Stimulated activated CD4-positive, alpha-beta T cell treated with anti-CD3 and anti-CD28 coated beads, TNF-alpha, amount 100 ng/mL, for 1 hour (primary cell): ENCODE measurements at regions not wholly inside any gene's neighbourhood (a gene's known extent, or its start where the extent isn't known, plus 50 kb on each side); places are given as distances from the start of the nearest gene placed in this dataset.
"Not testable (repeated sequence)": the region's sequence is repeated elsewhere in the genome, so short reads cannot be mapped to it uniquely, and the experiment has no call there.

Source experiments
- DNase-seq, 3 donors: peaks; one replicate each; pipeline ENCODE4 v3.0.0-alpha.2; 2020; ENCODE audit warnings: low read depth in 3 of 3, low spot score in 1 of 3

GRCh38 chr21:10366210-10366609 is 155.2 kb upstream of the TPTE start:
- not testable (repeated sequence) for DNase-seq

GRCh38 chr21:10367586-10367985 is 153.8 kb upstream of the TPTE start:
- not testable (repeated sequence) for DNase-seq

- not testable (repeated sequence) for DNase-seq
Observed at GRCh38 chr21:10368323-10368798, 153.0 kb upstream of the TPTE start.

GRCh38 chr21:10369289-10369688 is 152.1 kb upstream of the TPTE start:
- DNase-seq, result not testable (repeated sequence)

GRCh38 chr21:10377758-10378157 is 143.6 kb upstream of the TPTE start:
- DNase-seq, result not testable (repeated sequence)

- not testable (repeated sequence) for DNase-seq
Observed at GRCh38 chr21:10379816-10380215, 141.6 kb upstream of the TPTE start.

GRCh38 chr21:10381687-10382060 is 139.7 kb upstream of the TPTE start:
- DNase-seq, result not testable (repeated sequence)

GRCh38 chr21:10382135-10382534 is 139.2 kb upstream of the TPTE start:
- not testable (repeated sequence) for DNase-seq

- not testable (repeated sequence) for DNase-seq
Observed at GRCh38 chr21:10382580-10382979, 138.8 kb upstream of the TPTE start.

- not testable (repeated sequence) for DNase-seq
Observed at GRCh38 chr21:10383571-10383970, 137.8 kb upstream of the TPTE start.

GRCh38 chr21:10384304-10384861 is 137.0 kb upstream of the TPTE start:
- not testable (repeated sequence) for DNase-seq

GRCh38 chr21:10385202-10385601 is 136.2 kb upstream of the TPTE start:
- DNase-seq, result not testable (repeated sequence)

GRCh38 chr21:10385898-10386527 is 135.4 kb upstream of the TPTE start:
- not testable (repeated sequence) for DNase-seq

- DNase-seq, result not testable (repeated sequence)
Observed at GRCh38 chr21:10387692-10388450, 133.5 kb upstream of the TPTE start.

GRCh38 chr21:10388625-10389024 is 132.8 kb upstream of the TPTE start:
- not testable (repeated sequence) for DNase-seq

- not testable (repeated sequence) for DNase-seq
Observed at GRCh38 chr21:10392301-10392700, 129.1 kb upstream of the TPTE start.

GRCh38 chr21:10395963-10396362 is 125.4 kb upstream of the TPTE start:
- DNase-seq, result not testable (repeated sequence)

- not testable (repeated sequence) for DNase-seq
Observed at GRCh38 chr21:10397495-10397915, 123.9 kb upstream of the TPTE start.

- DNase-seq, result not testable (repeated sequence)
Observed at GRCh38 chr21:10398692-10399489, 122.5 kb upstream of the TPTE start.

GRCh38 chr21:10400622-10401361 is 120.6 kb upstream of the TPTE start:
- DNase-seq, result not testable (repeated sequence)
